Suprapubic skin (tissue), 3 donors: ENCODE measurements at regions not wholly inside any gene's neighbourhood (a gene's known extent, or its start where the extent isn't known, plus 50 kb on each side); places are given as distances from the start of the nearest gene placed in this dataset.

Experiments used
- POLR2A ChIP-seq, 2 donors: fragments of 450-650 bp; IDR thresholded peaks; one replicate each; pipeline ENCODE4 v1.6.1; 2017; ENCODE audit warnings: antibody characterized with exemption in 2 of 2, mild to moderate bottlenecking in 2 of 2, moderate library complexity in 2 of 2
- TF ChIP-seq, protein P1 (sequence below), 2 donors: fragments of 200-600 bp in 1 of 2; fragments of 450-650 bp in 1 of 2; sonication (generic) in 1 of 2; IDR thresholded peaks; one replicate each; pipeline ENCODE4 v1.5.1; 2016 to 2019; ENCODE audit warnings: antibody characterized with exemption in 2 of 2, mild to moderate bottlenecking in 1 of 2, moderate library complexity in 1 of 2

DNA sequence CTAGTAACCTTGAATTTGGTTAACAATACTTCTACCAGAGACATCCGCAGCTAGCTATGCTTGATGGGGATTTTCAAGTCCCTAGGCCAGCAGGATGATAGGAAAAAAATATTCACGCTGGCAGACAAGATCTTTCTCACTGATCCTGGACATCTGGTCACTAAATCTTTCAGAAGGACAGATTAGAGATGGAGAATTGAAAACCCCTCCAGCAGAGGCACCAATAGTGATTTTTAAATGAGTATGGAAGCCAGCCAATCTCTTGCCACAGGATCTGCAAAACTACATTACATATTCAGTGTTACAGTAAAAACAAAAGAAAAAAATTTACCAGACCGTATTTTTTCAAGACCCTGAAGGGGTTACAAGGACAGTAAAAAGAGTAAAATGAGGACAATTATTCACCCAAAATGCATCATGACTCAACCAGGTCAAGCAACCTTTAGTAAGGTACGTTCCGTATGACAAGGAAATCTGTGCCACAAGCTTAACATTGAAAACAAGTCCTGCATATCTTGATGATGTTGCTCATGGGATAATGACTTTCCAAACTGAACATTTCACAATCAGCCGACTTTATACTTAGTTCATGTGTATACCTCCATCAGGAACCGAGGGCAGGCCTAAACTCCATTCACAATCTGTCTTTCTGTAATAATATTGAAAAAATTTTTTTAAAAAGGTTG, 239.5 kb downstream of the GXYLT1 start:
- TF ChIP-seq POLR2A (IDR thresholded peaks at IDR 0.05), result no peak
- TF ChIP-seq, protein P1, sequence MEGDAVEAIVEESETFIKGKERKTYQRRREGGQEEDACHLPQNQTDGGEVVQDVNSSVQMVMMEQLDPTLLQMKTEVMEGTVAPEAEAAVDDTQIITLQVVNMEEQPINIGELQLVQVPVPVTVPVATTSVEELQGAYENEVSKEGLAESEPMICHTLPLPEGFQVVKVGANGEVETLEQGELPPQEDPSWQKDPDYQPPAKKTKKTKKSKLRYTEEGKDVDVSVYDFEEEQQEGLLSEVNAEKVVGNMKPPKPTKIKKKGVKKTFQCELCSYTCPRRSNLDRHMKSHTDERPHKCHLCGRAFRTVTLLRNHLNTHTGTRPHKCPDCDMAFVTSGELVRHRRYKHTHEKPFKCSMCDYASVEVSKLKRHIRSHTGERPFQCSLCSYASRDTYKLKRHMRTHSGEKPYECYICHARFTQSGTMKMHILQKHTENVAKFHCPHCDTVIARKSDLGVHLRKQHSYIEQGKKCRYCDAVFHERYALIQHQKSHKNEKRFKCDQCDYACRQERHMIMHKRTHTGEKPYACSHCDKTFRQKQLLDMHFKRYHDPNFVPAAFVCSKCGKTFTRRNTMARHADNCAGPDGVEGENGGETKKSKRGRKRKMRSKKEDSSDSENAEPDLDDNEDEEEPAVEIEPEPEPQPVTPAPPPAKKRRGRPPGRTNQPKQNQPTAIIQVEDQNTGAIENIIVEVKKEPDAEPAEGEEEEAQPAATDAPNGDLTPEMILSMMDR (IDR thresholded peaks at IDR 0.05), result no peak
